SK-N-SH (cell line): ENCODE measurements at regions not wholly inside any gene's neighbourhood (a gene's known extent, or its start where the extent isn't known, plus 50 kb on each side); places are given as distances from the start of the nearest gene placed in this dataset.

Experiments used
- CTCF ChIA-PET: fragments of 300-600, 350-600 bp; formaldehyde crosslinking; extraction: SDS; loops from one replicate; lab custom pipeline; 2021; lab: Yijun Ruan, JAX
- POLR2A ChIA-PET: fragments of 350-600 bp; sonication (Branson Sonifier 250); formaldehyde crosslinking; extraction: SDS; loops from one replicate; lab custom pipeline; 2020; ENCODE audit warnings: antibody characterized with exemption, inconsistent platforms; lab: Yijun Ruan, JAX
- DNase-seq: peaks from one replicate; pipeline ENCODE4 v3.0.0; 2012
- H2AFZ ChIP-seq: fragments of 200-600 bp; sonication (generic); 2 replicates; pipeline ENCODE4 v1.8.1; 2016; ENCODE audit warnings: antibody characterized with exemption, mild to moderate bottlenecking, low read depth
- H3F3A ChIP-seq: fragments of 200-600 bp; sonication (generic); replicated peaks from 2 replicates; pipeline ENCODE3; 2016; ENCODE audit warnings: antibody characterized with exemption, mild to moderate bottlenecking; ENCODE audit not compliant: insufficient read depth
- H3K27ac ChIP-seq, 2 experiments: fragments of 200-500 bp in 1 of 2; fragments of 200-600 bp in 1 of 2; sonication (Bioruptor generic) in 1 of 2; sonication (generic), shearing (Covaris generic) in 1 of 2; 2 replicates each; pipeline versions ENCODE4 v1.5.1 to v1.6.1; 2014 to 2016; ENCODE audit warnings: low read depth in 2 of 2, inconsistent platforms in 1 of 2, low read length in 1 of 2, mild to moderate bottlenecking in 1 of 2, mixed read lengths in 1 of 2
- H3K27me3 ChIP-seq: fragments of 200-600 bp; sonication (generic), shearing (Covaris generic); 2 replicates; pipeline ENCODE4 v1.6.1; 2016; ENCODE audit warnings: mixed run types; ENCODE audit not compliant: insufficient read depth
- H3K36me3 ChIP-seq, 2 experiments: fragments of 200-500 bp in 1 of 2; fragments of 200-600 bp in 1 of 2; sonication (Bioruptor generic) in 1 of 2; sonication (generic) in 1 of 2; replicated peaks in 1 of 2; 2 replicates each; pipeline versions ENCODE3 to v1.5.1; 2014 to 2016; ENCODE audit warnings: low read length in 1 of 2, mild to moderate bottlenecking in 1 of 2; ENCODE audit not compliant: insufficient read depth in 2 of 2, control insufficient read depth in 1 of 2
- H3K4me1 ChIP-seq, 2 experiments: fragments of 200-500 bp in 1 of 2; fragments of 200-600 bp in 1 of 2; sonication (Bioruptor generic) in 1 of 2; sonication (generic), shearing (Covaris generic) in 1 of 2; 2 replicates each; pipeline versions ENCODE4 v1.5.1 to v1.6.1; 2014 to 2016; ENCODE audit warnings: low read depth in 1 of 2, low read length in 1 of 2, mixed run types in 1 of 2; ENCODE audit not compliant: insufficient read depth in 2 of 2, control insufficient read depth in 1 of 2
- H3K4me2 ChIP-seq: fragments of 200-600 bp; sonication (generic), shearing (Covaris generic); 2 replicates; pipeline ENCODE4 v1.6.1; 2017; ENCODE audit warnings: mixed run types
- H3K4me3 ChIP-seq, 2 experiments: fragments of 200-500 bp in 1 of 2; fragments of 200-600 bp in 1 of 2; sonication (Bioruptor generic) in 1 of 2; sonication (generic), shearing (Covaris generic) in 1 of 2; 2 replicates each; pipeline versions ENCODE4 v1.5.1 to v1.8.1; 2014 to 2016; ENCODE audit warnings: low read depth in 2 of 2, inconsistent platforms in 1 of 2, low read length in 1 of 2, mild to moderate bottlenecking in 1 of 2, mixed read lengths in 1 of 2, moderate library complexity in 1 of 2
- H3K79me2 ChIP-seq: fragments of 200-600 bp; sonication (generic); 2 replicates; pipeline ENCODE4 v1.8.1; 2017; ENCODE audit warnings: mild to moderate bottlenecking; ENCODE audit not compliant: insufficient read depth
- H3K9ac ChIP-seq: fragments of 200-600 bp; sonication (generic); 2 replicates; pipeline ENCODE4 v1.6.1; 2017; ENCODE audit warnings: mixed run types
- H3K9me2 ChIP-seq: fragments of 200-600 bp; sonication (generic); 2 replicates; pipeline ENCODE4 v1.6.1; 2017; ENCODE audit warnings: mixed run types
- H3K9me3 ChIP-seq: fragments of 200-600 bp; sonication (generic); 2 replicates; pipeline ENCODE4 v1.6.1; 2017; ENCODE audit warnings: mixed run types, mild to moderate bottlenecking, moderate library complexity
- H4K20me1 ChIP-seq: fragments of 200-600 bp; sonication (generic); 2 replicates; pipeline ENCODE4 v1.6.1; 2017; ENCODE audit warnings: mild to moderate bottlenecking, mixed run types; ENCODE audit not compliant: insufficient read depth
- FOXJ3 ChIP-seq: sonication (generic); formaldehyde crosslinking; IDR thresholded peaks from 2 replicates; pipeline ENCODE4 v1.5.1; 2020; ENCODE audit warnings: mild to moderate bottlenecking, missing genetic modification reagents
- GABPA ChIP-seq: IDR thresholded peaks from 2 replicates; pipeline ENCODE4 v1.4.0; 2012; ENCODE audit warnings: low read depth, mild to moderate bottlenecking
- RAD21 ChIP-seq: IDR thresholded peaks from 2 replicates; pipeline ENCODE4 v1.6.1; 2012; ENCODE audit warnings: mild to moderate bottlenecking, low read length
- RXRA ChIP-seq: IDR thresholded peaks from 2 replicates; pipeline ENCODE4 v1.4.0; 2012; ENCODE audit warnings: low read depth, mild to moderate bottlenecking, borderline replicate concordance
- TAF1 ChIP-seq: IDR thresholded peaks from 2 replicates; pipeline ENCODE4 v1.6.1; 2012; ENCODE audit warnings: low read depth, mild to moderate bottlenecking, low read length, moderate library complexity, borderline replicate concordance
- YY1 ChIP-seq: IDR thresholded peaks from 2 replicates; pipeline ENCODE4 v1.4.0; 2012; ENCODE audit warnings: low read depth, mild to moderate bottlenecking
- WGBS: methylation state at CpG from one replicate; pipeline ENCODE4 v1.1.6; 2017; ENCODE audit warnings: low lambda C conversion rate; 5-methylcytosine and 5-hydroxymethylcytosine counted together
- TF ChIP-seq, protein P1 (sequence below): fragments of 200-600 bp; sonication (generic); IDR thresholded peaks from 2 replicates; pipeline ENCODE4 v1.6.1; 2017; ENCODE audit warnings: antibody characterized with exemption, mild to moderate bottlenecking, moderate library complexity
- TF ChIP-seq, protein P2 (sequence below): IDR thresholded peaks from 2 replicates; pipeline ENCODE4 v1.4.0; 2012; ENCODE audit warnings: low read depth, borderline replicate concordance
- TF ChIP-seq, protein P3 (sequence below): IDR thresholded peaks from 2 replicates; pipeline ENCODE4; 2012
- TF ChIP-seq, protein P4 (sequence below): IDR thresholded peaks from 2 replicates; pipeline ENCODE4 v1.6.1; 2012; ENCODE audit warnings: mild to moderate bottlenecking, low read depth, low read length, moderate library complexity

DNA sequence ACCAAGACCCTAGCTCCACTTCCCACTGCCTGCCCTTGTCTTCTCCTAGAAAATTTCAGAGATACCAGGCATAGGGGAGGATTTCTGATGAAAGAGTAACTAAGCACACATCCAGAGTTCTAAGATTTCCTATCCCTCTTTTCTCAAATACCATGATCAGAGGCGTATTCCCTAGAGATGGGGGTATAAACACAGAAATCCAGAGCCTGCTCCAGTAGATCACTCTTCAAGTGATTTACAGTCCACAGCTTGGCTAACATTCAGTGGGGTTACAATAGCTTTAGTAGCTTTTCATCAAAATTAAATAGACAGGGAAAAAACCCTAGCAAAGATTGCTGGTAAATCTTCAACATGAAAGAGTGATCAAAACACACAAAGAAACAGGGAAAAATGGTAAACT, 800.7 kb upstream of the GRM7 start:
- Histone ChIP-seq H3K79me2 (no peaks in the 10 kb centered on the region), H3K4me1 (no peaks in the 10 kb centered on the region; a peak in 1 of 4 replicates), H3K9ac (no peak overlapping the region), H3K9me2 (no peaks in the 10 kb centered on the region), H3K27ac (no peak overlapping the region), H3K9me3 (no peaks in the 10 kb centered on the region), H3K4me3 (no peak overlapping the region), H3K27me3 (no peaks in the 10 kb centered on the region), H3K4me2 (no peak overlapping the region), H2AFZ (no peak overlapping the region), H4K20me1 (no peaks in the 10 kb centered on the region), H3K36me3 (no peaks in the 10 kb centered on the region), H3F3A (no peaks in the 10 kb centered on the region)
- DNase-seq, result no peak
- ChIA-PET POLR2A (no interaction called here), CTCF (no interaction called here)
- WGBS, result 22% methylated on average over 1 of the region's 1 CpG
- no peak for TF ChIP-seq FOXJ3 (CRISPR knock-in tag)
- no peak for TF ChIP-seq RAD21
- no peak for TF ChIP-seq TAF1
- TF ChIP-seq GABPA, result no peak
- TF ChIP-seq, protein P1, sequence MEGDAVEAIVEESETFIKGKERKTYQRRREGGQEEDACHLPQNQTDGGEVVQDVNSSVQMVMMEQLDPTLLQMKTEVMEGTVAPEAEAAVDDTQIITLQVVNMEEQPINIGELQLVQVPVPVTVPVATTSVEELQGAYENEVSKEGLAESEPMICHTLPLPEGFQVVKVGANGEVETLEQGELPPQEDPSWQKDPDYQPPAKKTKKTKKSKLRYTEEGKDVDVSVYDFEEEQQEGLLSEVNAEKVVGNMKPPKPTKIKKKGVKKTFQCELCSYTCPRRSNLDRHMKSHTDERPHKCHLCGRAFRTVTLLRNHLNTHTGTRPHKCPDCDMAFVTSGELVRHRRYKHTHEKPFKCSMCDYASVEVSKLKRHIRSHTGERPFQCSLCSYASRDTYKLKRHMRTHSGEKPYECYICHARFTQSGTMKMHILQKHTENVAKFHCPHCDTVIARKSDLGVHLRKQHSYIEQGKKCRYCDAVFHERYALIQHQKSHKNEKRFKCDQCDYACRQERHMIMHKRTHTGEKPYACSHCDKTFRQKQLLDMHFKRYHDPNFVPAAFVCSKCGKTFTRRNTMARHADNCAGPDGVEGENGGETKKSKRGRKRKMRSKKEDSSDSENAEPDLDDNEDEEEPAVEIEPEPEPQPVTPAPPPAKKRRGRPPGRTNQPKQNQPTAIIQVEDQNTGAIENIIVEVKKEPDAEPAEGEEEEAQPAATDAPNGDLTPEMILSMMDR, result no peak
- TF ChIP-seq, protein P2, sequence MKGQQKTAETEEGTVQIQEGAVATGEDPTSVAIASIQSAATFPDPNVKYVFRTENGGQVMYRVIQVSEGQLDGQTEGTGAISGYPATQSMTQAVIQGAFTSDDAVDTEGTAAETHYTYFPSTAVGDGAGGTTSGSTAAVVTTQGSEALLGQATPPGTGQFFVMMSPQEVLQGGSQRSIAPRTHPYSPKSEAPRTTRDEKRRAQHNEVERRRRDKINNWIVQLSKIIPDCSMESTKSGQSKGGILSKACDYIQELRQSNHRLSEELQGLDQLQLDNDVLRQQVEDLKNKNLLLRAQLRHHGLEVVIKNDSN, result no peak
- no peak for TF ChIP-seq RXRA
- TF ChIP-seq, protein P3, sequence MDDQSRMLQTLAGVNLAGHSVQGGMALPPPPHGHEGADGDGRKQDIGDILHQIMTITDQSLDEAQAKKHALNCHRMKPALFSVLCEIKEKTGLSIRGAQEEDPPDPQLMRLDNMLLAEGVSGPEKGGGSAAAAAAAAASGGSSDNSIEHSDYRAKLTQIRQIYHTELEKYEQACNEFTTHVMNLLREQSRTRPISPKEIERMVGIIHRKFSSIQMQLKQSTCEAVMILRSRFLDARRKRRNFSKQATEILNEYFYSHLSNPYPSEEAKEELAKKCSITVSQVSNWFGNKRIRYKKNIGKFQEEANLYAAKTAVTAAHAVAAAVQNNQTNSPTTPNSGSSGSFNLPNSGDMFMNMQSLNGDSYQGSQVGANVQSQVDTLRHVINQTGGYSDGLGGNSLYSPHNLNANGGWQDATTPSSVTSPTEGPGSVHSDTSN, result no peak
- TF ChIP-seq, protein P4, sequence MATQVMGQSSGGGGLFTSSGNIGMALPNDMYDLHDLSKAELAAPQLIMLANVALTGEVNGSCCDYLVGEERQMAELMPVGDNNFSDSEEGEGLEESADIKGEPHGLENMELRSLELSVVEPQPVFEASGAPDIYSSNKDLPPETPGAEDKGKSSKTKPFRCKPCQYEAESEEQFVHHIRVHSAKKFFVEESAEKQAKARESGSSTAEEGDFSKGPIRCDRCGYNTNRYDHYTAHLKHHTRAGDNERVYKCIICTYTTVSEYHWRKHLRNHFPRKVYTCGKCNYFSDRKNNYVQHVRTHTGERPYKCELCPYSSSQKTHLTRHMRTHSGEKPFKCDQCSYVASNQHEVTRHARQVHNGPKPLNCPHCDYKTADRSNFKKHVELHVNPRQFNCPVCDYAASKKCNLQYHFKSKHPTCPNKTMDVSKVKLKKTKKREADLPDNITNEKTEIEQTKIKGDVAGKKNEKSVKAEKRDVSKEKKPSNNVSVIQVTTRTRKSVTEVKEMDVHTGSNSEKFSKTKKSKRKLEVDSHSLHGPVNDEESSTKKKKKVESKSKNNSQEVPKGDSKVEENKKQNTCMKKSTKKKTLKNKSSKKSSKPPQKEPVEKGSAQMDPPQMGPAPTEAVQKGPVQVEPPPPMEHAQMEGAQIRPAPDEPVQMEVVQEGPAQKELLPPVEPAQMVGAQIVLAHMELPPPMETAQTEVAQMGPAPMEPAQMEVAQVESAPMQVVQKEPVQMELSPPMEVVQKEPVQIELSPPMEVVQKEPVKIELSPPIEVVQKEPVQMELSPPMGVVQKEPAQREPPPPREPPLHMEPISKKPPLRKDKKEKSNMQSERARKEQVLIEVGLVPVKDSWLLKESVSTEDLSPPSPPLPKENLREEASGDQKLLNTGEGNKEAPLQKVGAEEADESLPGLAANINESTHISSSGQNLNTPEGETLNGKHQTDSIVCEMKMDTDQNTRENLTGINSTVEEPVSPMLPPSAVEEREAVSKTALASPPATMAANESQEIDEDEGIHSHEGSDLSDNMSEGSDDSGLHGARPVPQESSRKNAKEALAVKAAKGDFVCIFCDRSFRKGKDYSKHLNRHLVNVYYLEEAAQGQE, result no peak
- TF ChIP-seq YY1, result no peak
